H1 (cell line): ENCODE measurements at regions not wholly inside any gene's neighbourhood (a gene's known extent, or its start where the extent isn't known, plus 50 kb on each side); places are given as distances from the start of the nearest gene placed in this dataset.

Experiments
- CTCF ChIA-PET: fragments of 300-600 bp; sonication (Branson Sonifier 250); formaldehyde crosslinking; loops from one replicate; lab custom pipeline; 2021; ENCODE audit not compliant: partially characterized antibody; lab: Charles Lee
- POLR2A ChIA-PET: fragments of 300-600 bp; sonication (Branson Sonifier 250); formaldehyde crosslinking; loops from one replicate; lab custom pipeline; 2021; ENCODE audit warnings: inconsistent platforms; ENCODE audit not compliant: partially characterized antibody; lab: Charles Lee
- DNase-seq, 2 experiments: peaks; one replicate each; pipeline versions ENCODE4 v3.0.0 to v3.0.0-alpha.2; 2010 to 2022; ENCODE audit warnings: low spot score in 2 of 2, low read depth in 1 of 2, mixed read lengths in 1 of 2
- FAIRE-seq: peaks from 2 replicates; lab custom pipeline; 2011; peaks lifted over from hg19 to GRCh38; lab: Jason Lieb, UNC
- H2AFZ ChIP-seq: 2 replicates; pipeline ENCODE4 v1.8.1; 2012; ENCODE audit warnings: low read length, inconsistent platforms
- H2AK5ac ChIP-seq: 2 replicates; pipeline ENCODE4 v1.6.1; 2013; ENCODE audit warnings: low read depth, low read length
- H2BK120ac ChIP-seq: replicated peaks from 2 replicates; pipeline ENCODE3; 2013; ENCODE audit warnings: low read depth, low read length, inconsistent platforms
- H2BK12ac ChIP-seq: 2 replicates; pipeline ENCODE4 v1.6.1; 2013; ENCODE audit warnings: low read depth, low read length
- H2BK15ac ChIP-seq: 2 replicates; pipeline ENCODE4 v1.6.1; 2013; ENCODE audit warnings: low read length
- H2BK20ac ChIP-seq: 2 replicates; pipeline ENCODE4 v1.6.1; 2013; ENCODE audit warnings: low read length
- H2BK5ac ChIP-seq: 2 replicates; pipeline ENCODE4 v1.6.1; 2013; ENCODE audit warnings: low read depth, low read length
- H3K14ac ChIP-seq: 2 replicates; pipeline ENCODE4 v1.6.1; 2013; ENCODE audit warnings: inconsistent platforms; ENCODE audit not compliant: insufficient read length
- H3K18ac ChIP-seq: 2 replicates; pipeline ENCODE4 v1.6.1; 2013; ENCODE audit warnings: low read length; ENCODE audit errors: extremely low read depth
- H3K23ac ChIP-seq: 2 replicates; pipeline ENCODE4 v1.6.1; 2013; ENCODE audit warnings: inconsistent platforms; ENCODE audit not compliant: insufficient read length
- H3K23me2 ChIP-seq: 2 replicates; pipeline ENCODE4 v1.6.1; 2013; ENCODE audit warnings: low read depth, low read length
- H3K27ac ChIP-seq: 2 replicates; pipeline ENCODE4 v1.6.1; 2011; ENCODE audit warnings: low read depth, low read length, inconsistent platforms
- H3K27me3 ChIP-seq, 4 experiments: replicated peaks in 1 of 4; 1 replicate in 1 of 4; 2 replicates in 3 of 4; pipeline versions ENCODE4 v1.6.1 to v1.8.1; 2011 to 2013; ENCODE audit warnings: low read length in 3 of 4, mild to moderate bottlenecking in 3 of 4, inconsistent platforms in 2 of 4, mixed read lengths in 2 of 4, moderate library complexity in 1 of 4; ENCODE audit not compliant: control insufficient read depth in 3 of 4, insufficient read depth in 3 of 4; ENCODE audit errors: extremely low read depth in 1 of 4
- H3K36me3 ChIP-seq, 4 experiments: 2 replicates each; pipeline versions ENCODE4 v1.6.1 to v1.8.1; 2011 to 2013; ENCODE audit warnings: mild to moderate bottlenecking in 4 of 4, low read length in 3 of 4, moderate library complexity in 2 of 4, control low read depth in 1 of 4, inconsistent platforms in 1 of 4; ENCODE audit not compliant: insufficient read depth in 4 of 4, control insufficient read depth in 2 of 4
- H3K4ac ChIP-seq: replicated peaks from 2 replicates; pipeline ENCODE3; 2013; ENCODE audit warnings: low read length, low read depth, mixed read lengths, inconsistent platforms; ENCODE audit not compliant: insufficient read length
- H3K4me1 ChIP-seq, 4 experiments: replicated peaks in 1 of 4; 1 replicate in 1 of 4; 2 replicates in 3 of 4; pipeline versions ENCODE4 v1.6.1 to v1.8.1; 2011 to 2013; ENCODE audit warnings: low read length in 3 of 4, inconsistent platforms in 2 of 4, mixed read lengths in 1 of 4; ENCODE audit not compliant: insufficient read depth in 4 of 4, control insufficient read depth in 3 of 4
- H3K4me2 ChIP-seq, 2 experiments: 2 replicates each; pipeline versions ENCODE4 v1.6.1 to v1.8.1; 2011 to 2013; ENCODE audit warnings: low read depth in 2 of 2, low read length in 2 of 2, control low read depth in 1 of 2, inconsistent platforms in 1 of 2, mild to moderate bottlenecking in 1 of 2; ENCODE audit not compliant: insufficient read depth in 1 of 2
- H3K4me3 ChIP-seq, 4 experiments: fragments of 200-600, 300-600 bp in 1 of 4; sonication (generic), shearing (Covaris generic), sonication (Bioruptor Twin) in 1 of 4; 2 replicates each; pipeline versions ENCODE4 v1.5.1 to v1.8.1; 2011 to 2016; ENCODE audit warnings: low read length in 4 of 4, low read depth in 3 of 4, control low read depth in 2 of 4, inconsistent platforms in 2 of 4, mild to moderate bottlenecking in 2 of 4, mixed read lengths in 1 of 4, moderate library complexity in 1 of 4; ENCODE audit not compliant: insufficient read depth in 2 of 4; ENCODE audit errors: extremely low read depth in 1 of 4
- H3K56ac ChIP-seq: replicated peaks from 2 replicates; pipeline ENCODE3; 2013; ENCODE audit warnings: low read depth, mild to moderate bottlenecking, mixed read lengths, low read length, inconsistent platforms; ENCODE audit not compliant: insufficient read length
- H3K79me1 ChIP-seq: 2 replicates; pipeline ENCODE4 v1.6.1; 2013; ENCODE audit warnings: low read depth, low read length, control low read depth
- H3K79me2 ChIP-seq, 2 experiments: 2 replicates each; pipeline versions ENCODE4 v1.6.1 to v1.8.1; 2012 to 2013; ENCODE audit warnings: low read length in 2 of 2, mild to moderate bottlenecking in 2 of 2, inconsistent platforms in 1 of 2; ENCODE audit not compliant: insufficient read depth in 2 of 2, control insufficient read depth in 1 of 2
- H3K9ac ChIP-seq, 4 experiments: replicated peaks in 1 of 4; 1 replicate in 1 of 4; 2 replicates in 3 of 4; pipeline versions ENCODE4 v1.6.1 to v1.8.1; 2011 to 2013; ENCODE audit warnings: low read depth in 3 of 4, low read length in 3 of 4, control low read depth in 2 of 4, mild to moderate bottlenecking in 2 of 4, moderate library complexity in 2 of 4, inconsistent platforms in 1 of 4; ENCODE audit errors: extremely low read depth in 1 of 4
- H3K9me3 ChIP-seq, 2 experiments: 2 replicates each; pipeline versions ENCODE4 v1.6.1 to v1.8.1; 2012 to 2013; ENCODE audit warnings: mild to moderate bottlenecking in 2 of 2, moderate library complexity in 2 of 2, control low read depth in 1 of 2, inconsistent platforms in 1 of 2, low read depth in 1 of 2, low read length in 1 of 2, mixed read lengths in 1 of 2; ENCODE audit not compliant: insufficient read depth in 2 of 2
- H4K20me1 ChIP-seq, 2 experiments: replicated peaks in 1 of 2; 2 replicates each; pipeline versions ENCODE3 to v1.8.1; 2011 to 2013; ENCODE audit warnings: inconsistent platforms in 2 of 2, low read length in 2 of 2, mild to moderate bottlenecking in 1 of 2; ENCODE audit not compliant: insufficient read depth in 2 of 2, control insufficient read depth in 1 of 2
- H4K5ac ChIP-seq: 2 replicates; pipeline ENCODE4 v1.6.1; 2013; ENCODE audit warnings: low read length, low read depth, mixed read lengths, inconsistent platforms; ENCODE audit not compliant: insufficient read length
- H4K8ac ChIP-seq: 2 replicates; pipeline ENCODE4 v1.8.0; 2013; ENCODE audit warnings: mild to moderate bottlenecking, moderate library complexity, low read length, inconsistent platforms; ENCODE audit not compliant: insufficient read depth; ENCODE audit errors: extremely low read depth
- H4K91ac ChIP-seq: replicated peaks from 2 replicates; pipeline ENCODE3; 2013; ENCODE audit warnings: low read length, mixed read lengths, inconsistent platforms; ENCODE audit not compliant: insufficient read length
- ATF2 ChIP-seq: IDR thresholded peaks from 2 replicates; pipeline ENCODE4 v1.6.1; 2012; ENCODE audit warnings: low read length, inconsistent platforms
- CBX5 ChIP-seq: fragments of 300-800, 300-1000 bp; sonication (generic); IDR thresholded peaks from 2 replicates; pipeline ENCODE4 v1.7.1; 2016; ENCODE audit warnings: antibody characterized with exemption, low read length, low read depth
- CHD1 ChIP-seq: IDR thresholded peaks from 2 replicates; pipeline ENCODE4 v1.6.1; 2012; ENCODE audit warnings: low read depth, low read length, improper control_type of control experiment
- CREB1 ChIP-seq: IDR thresholded peaks from 2 replicates; pipeline ENCODE4 v1.6.1; 2012; ENCODE audit warnings: inconsistent platforms
- FOSL1 ChIP-seq: IDR thresholded peaks from 2 replicates; pipeline ENCODE4 v1.6.1; 2011; ENCODE audit warnings: mild to moderate bottlenecking, low read depth, low read length, moderate library complexity; ENCODE audit not compliant: insufficient read depth
- JUN ChIP-seq: IDR thresholded peaks from 2 replicates; pipeline ENCODE4 v1.6.1; 2011; ENCODE audit warnings: low read depth, mild to moderate bottlenecking, improper control_type of control experiment, low read length
- KDM1A ChIP-seq: fragments of 200-600, 300-600 bp; sonication (generic); IDR thresholded peaks from 2 replicates; pipeline ENCODE4 v1.7.1; 2016; ENCODE audit warnings: mild to moderate bottlenecking, low read length, borderline replicate concordance
- POU5F1 ChIP-seq: IDR thresholded peaks from 2 replicates; pipeline ENCODE4 v1.6.1; 2011; ENCODE audit warnings: low read depth, mild to moderate bottlenecking, low read length, moderate library complexity
- RFX5 ChIP-seq: IDR thresholded peaks from 2 replicates; pipeline ENCODE4 v1.6.1; 2011; ENCODE audit warnings: low read depth, low read length, improper control_type of control experiment, borderline replicate concordance
- SP4 ChIP-seq: IDR thresholded peaks from 2 replicates; pipeline ENCODE4 v1.6.1; 2012; ENCODE audit warnings: low read length, inconsistent platforms
- TAF7 ChIP-seq: optimal IDR thresholded peaks from 2 replicates; pipeline ENCODE3; 2011; ENCODE audit warnings: low read depth, mild to moderate bottlenecking, inconsistent platforms, low read length, moderate library complexity, borderline replicate concordance
- TCF12 ChIP-seq: IDR thresholded peaks from 2 replicates; pipeline ENCODE4 v1.6.1; 2011; ENCODE audit warnings: low read depth, mild to moderate bottlenecking, low read length
- WGBS, 2 experiments: shearing (Covaris generic) in 1 of 2; methylation state at CpG; one replicate each; pipeline versions ENCODE4 v1.1.6 to v1.1.7; 2013 to 2015; ENCODE audit warnings: low lambda C conversion rate in 2 of 2, mixed read lengths in 2 of 2, inconsistent platforms in 1 of 2, low coverage in 1 of 2, missing lambda C conversion rate in 1 of 2; ENCODE audit not compliant: insufficient replicate concordance in 2 of 2, insufficient coverage in 1 of 2, insufficient read length in 1 of 2; ENCODE audit errors: extremely low coverage in 1 of 2, missing lambda C conversion rate in 1 of 2; 5-methylcytosine and 5-hydroxymethylcytosine counted together

- Histone ChIP-seq H3K56ac (no peak overlapping the region), H2BK120ac (no peak overlapping the region), H4K8ac (no peak overlapping the region), H3K27me3 (no peaks in the 10 kb centered on the region), H3K14ac (no peak overlapping the region), H2AK5ac (no peak overlapping the region), H3K79me1 (no peaks in the 10 kb centered on the region), H2AFZ (no peak overlapping the region), H3K4ac (no peak overlapping the region), H3K4me2 (no peak overlapping the region), H2BK5ac (no peak overlapping the region), H3K79me2 (no peaks in the 10 kb centered on the region), H3K4me3 (no peak overlapping the region), H2BK20ac (no peak overlapping the region), H2BK15ac (no peak overlapping the region), H3K9ac (no peak overlapping the region), H3K18ac (no peak overlapping the region), H2BK12ac (no peak overlapping the region), H3K27ac (no peak overlapping the region), H3K4me1 (no peaks in the 10 kb centered on the region), H4K5ac (no peak overlapping the region), H4K91ac (no peak overlapping the region), H4K20me1 (no peaks in the 10 kb centered on the region), H3K9me3 (no peaks in the 10 kb centered on the region), H3K36me3 (no peaks in the 10 kb centered on the region), H3K23ac (no peak overlapping the region), H3K23me2 (no peaks in the 10 kb centered on the region)
- whole genome bisulfite sequencing, 2 experiments = 87% methylated on average over 13 of the region's 13 CpGs; no CpG with 5 or more reads in 1 of the 2 experiments
- POLR2A ChIA-PET = no interaction called here
- CTCF ChIA-PET = no interaction called here
- FAIRE-seq = no peak
- no peak for DNase-seq
- no peak for TF ChIP-seq FOSL1
- no peak for TF ChIP-seq SP4
- no peak for TF ChIP-seq RFX5
- TF ChIP-seq TAF7 = no peak
- no peak for TF ChIP-seq CBX5
- no peak for TF ChIP-seq ATF2
- no peak for TF ChIP-seq KDM1A
- TF ChIP-seq JUN = no peak
- no peak for TF ChIP-seq CREB1
- no peak for TF ChIP-seq TCF12
- TF ChIP-seq CHD1 = no peak
- TF ChIP-seq POU5F1 = no peak
These were observed 374.4 kb downstream of the DLEU7 start for GRCh38 chr13:50468849-50469669.
